ENCODE measurements at regions not wholly inside any gene's neighbourhood (a gene's known extent, or its start where the extent isn't known, plus 50 kb on each side); places are given as distances from the start of the nearest gene placed in this dataset.

DNA sequence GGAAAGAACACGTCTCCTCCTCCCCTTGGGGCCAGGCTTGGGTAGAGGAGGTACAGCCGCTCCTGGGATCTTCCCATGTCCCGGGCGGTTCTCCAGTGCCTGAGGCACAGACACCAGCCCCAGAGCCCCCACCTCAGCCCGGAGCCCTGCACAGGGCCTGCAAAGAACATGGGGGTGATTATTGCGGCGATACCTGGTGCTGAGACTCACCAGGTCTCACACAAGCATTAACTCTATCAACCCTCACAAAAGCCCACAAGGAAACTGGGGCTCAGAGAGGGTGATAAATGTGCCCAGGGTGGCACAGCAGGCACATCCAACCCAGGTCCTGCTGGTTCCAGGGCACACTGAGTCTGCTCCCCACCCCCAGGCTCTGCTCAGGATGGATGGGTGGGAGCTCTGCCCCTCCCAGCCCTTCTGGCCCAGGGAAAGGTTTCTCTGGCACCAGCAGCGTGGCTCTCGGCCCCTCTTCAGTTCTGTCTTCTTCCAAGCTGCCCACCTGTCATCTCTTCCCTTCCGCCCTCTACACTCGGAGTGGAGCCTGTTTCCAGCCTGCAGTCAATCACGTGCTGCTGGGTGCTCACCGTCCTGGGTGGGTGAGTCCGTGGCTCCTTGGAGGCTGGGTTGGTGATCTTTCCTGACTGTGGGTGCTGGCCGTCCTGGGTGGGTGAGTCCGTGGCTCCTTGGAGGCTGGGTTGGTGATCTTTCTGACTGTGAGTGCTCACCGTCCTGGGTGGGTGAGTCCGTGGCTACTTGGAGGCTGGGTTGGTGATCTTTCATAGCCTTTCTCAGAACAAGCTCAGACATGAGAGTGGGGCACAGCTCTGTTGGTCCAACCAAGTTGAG lies 53.6 kb upstream of the AJAP1 start:
- no peak for DNase-seq

DNA sequence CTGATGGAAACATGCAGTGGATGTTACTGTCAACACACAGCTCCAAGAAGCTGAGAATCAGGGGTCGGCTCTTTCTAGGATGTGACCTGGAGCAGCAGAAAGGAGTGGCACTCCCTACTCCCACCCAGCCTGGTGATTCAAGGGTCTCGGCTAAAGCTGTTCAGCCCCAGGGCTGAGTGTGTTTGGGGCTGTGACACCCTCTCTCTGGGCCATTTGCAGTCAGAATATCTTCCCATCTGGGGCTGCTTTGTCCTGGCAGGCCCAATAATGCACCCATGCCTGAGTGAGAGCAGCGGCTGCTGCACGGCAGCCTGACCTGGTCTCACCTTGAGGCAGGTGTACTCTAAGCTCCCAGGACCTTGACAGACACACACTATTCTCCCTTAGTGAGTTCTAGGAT lies 52.5 kb upstream of the AJAP1 start:
- peak; percentile 43 for DNase-seq

DNA sequence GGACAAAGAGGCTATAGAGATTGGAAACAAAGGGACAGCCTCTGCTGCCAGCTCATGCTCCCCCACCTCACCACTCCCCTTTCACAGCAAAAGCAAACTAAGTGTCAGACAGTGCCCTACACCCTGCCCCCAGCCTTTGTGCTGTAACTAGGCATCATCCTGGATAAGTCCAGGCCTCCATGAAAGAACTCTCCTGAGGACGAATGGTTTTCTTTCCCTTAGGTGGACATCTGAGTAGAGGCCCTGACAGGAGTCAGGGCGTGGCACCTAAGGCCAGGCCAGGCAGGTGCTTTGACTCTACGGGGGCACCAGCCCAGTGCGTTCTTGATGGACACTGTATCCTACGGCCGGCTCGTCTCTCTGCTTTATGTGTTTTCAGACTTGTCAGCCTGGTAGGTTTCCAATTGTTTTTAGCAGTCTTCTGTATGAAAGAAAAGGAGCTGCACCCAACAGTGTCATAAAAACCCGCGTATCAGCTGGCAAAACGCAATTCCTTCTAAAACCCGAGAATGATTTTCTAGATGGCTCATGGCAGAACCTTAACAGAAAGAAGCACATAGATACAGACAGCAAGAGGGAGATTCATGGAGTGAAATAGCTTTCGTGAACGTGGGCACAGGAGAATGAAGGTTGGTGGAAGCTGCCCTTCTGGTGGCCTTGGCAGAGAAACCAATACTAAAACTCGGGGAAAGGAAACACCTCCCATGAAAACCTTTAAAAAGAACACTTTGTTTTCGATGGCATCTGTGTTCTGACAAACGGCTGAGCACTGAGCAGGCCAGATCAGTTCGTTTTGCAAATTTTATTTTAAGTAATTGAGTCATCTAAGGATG lies 51.7 kb upstream of the AJAP1 start:
- no peak for DNase-seq

DNA sequence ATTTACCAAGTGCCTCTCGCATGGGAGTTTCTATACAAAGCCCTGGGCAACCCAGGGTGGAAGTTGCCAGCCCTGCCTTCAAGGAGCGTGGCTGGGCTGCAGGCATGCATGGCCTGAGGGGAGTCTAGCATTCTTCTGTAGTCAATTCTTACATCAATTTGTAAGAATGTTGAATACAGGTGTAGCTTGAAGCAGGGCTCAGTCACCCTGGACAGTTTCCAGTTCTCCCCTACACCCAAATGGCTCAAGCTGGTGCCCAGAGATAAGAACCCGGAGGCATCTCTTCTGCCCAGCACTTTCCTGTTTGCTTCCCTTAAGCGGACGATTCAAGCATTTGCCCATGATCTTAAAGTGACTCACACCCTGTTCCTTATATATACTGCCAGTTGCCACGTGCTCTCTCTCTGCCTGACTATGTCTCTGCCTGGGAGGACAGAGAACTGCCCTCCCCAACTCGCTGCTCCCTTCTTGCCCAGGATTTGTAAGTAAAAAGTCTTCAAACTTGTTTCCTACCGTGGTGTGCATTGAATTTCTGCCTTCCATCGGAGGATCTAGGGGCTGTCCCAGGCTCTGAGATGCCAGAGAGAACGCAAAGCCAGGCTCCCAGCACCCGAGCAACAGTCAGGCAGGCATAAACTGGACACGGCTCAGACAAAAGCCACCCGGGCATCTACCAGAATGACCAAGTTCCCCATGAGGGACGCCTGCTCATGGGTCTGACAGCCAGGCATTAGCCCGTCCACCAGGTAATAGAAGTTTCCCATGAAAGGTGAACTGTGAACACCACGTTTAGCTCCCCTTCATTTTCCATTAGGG lies 50.9 kb upstream of the AJAP1 start:
- no peak for DNase-seq
